NCI-H2171 treated with DMSO at 0.1 percent for 48 hours (cell line): ENCODE measurements at regions not wholly inside any gene's neighbourhood (a gene's known extent, or its start where the extent isn't known, plus 50 kb on each side); places are given as distances from the start of the nearest gene placed in this dataset.

Source experiments
- DNase-seq: peaks from one replicate; lab custom pipeline; 2025; lab: John Stamatoyannopoulos, UW

DNA sequence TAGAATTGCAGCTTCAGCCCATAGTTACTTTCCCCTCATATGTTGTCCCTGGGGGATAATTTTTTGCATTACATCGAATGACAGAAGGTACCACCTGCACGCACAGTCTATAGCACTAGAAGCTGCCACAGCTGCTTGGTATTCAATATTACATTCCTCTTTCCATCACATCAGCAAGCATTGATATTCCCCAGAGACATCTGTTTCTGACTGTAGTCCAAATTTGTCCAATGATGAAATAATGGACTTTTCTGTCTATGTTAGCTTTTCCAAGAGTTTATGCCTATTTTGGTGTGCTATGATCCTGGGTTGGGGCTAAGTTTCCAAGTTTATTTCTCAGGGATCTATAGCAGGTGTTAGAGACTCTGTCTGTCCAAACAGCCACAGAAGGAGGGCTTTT lies 335.4 kb downstream of the LRIG3 start:
- peak; percentile 97 for DNase-seq

DNA sequence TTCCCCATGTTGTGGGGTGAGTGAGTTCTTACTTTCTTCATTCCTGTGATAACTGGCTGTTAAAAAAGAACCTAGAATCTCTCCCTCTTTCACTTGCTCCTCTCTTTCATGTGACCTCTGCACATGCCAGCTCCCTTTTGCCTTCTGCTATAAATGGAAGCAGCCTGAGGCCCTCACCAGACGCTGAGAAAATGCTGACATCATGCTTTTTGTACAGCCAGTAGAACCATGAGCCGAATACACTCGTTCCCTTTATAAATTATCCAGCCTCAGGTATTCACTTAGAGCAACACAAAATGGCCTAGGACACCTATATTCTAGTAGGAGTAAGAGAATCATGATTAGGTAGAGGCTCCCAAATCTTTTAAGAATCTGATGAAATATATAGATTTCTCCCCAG lies 333.5 kb downstream of the LRIG3 start:
- DNase-seq: no peak

DNA sequence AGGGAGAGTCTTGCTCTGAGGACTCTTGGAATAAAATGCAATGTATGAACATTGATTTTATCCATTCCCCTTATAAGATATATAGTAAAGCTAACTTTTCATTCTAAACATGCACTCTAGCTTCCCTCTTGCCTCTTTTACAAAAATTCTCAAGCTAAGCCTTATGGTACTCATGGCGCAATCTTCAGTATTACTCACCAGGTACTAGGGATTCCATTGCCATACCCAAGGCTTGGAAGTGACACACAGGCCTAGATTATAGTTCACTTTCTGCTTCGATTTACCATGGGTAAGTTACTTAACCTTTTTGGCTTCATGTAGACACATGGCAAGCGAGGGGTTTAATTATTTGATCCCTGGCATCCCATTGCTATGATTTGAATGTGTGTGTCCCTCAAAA lies 331.5 kb downstream of the LRIG3 start:
- DNase-seq: no peak

DNA sequence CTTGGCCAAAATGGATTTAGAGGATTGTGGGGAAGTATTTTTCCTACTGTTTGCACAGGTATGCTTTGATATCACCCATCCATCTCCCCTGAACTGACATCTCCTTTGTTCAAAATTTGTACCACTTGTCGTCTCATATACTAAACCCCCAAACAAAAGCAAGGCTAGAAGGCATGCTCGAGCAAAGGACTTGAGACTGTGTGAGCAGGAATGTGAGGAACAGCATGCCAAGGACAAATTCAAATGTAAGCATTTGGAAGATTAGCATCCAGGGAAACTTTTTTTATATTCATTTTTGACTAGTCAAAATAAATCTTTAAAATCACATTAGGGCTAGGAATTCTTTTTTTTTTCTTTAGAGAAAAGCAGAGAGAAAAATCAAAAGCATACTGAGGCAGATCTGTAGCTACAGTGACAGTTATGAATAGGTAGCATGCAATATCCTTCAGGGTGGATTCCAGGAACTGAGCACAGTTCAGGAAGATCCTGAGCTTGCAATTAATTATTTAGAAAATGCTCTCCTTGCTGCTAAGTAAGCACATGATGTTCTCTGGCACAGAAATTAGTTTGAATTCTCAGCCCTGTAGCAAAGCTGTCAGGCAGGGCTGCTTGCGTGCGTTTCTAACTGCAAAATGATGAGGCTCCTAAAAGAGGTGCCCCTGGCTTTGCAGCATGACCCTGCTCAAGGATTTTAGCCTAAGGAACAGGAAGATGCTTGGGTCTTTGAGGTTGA lies 327.7 kb downstream of the LRIG3 start:
- no peak for DNase-seq

DNA sequence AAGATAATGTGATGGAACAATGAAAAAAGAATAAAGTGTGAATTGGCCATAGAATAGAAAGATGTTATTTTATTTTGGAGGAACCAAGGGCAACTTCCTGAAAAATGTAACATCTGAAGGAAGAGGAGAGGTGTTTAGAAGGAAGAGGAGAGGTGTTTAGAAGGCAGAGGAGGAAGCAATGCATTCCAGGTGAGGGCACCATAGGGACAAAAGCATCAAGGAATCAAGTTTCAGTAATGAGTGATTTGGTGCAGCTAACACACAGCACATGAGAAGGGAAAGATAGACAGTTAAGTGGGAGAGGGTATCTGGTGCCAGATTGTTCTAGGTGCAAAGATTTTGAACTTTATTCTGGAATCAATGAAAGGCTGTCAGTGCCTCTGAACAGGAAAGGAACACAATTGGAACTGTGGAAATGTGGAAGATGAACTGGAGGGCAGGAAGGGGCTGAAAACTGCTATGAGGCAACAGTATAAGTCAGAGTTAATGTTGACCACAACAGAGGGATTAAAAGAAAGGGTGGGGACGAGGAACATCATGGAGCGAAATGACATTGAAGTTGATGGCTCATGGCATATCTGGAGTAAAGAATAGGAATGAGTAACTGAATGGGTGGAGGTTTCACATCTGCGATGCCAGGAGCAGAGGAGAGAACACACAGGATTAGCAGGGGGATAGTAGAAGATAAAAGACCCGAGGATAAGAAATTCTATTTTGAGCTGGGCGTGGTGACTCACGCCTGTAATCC lies 326.6 kb downstream of the LRIG3 start:
- DNase-seq: peak; percentile 71

DNA sequence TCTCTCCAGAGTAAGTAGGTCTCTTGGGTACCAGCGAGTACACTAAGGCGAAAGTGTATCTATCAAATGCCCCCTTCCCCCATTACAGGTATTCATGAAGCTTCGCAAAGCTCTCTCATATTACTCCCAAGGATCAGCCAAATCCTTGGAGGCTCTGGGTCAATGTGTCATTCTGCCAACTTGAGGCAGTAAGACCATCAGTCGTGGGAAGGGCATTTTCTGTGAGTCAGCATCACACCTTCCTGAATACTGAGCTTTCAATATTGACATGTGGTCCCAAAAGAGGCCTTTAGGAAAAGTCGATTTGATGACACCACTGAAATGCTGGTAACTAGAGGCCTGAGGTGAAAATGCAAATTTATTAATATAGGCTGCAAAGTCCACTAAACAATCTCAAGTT lies 323.9 kb downstream of the LRIG3 start:
- no peak for DNase-seq

DNA sequence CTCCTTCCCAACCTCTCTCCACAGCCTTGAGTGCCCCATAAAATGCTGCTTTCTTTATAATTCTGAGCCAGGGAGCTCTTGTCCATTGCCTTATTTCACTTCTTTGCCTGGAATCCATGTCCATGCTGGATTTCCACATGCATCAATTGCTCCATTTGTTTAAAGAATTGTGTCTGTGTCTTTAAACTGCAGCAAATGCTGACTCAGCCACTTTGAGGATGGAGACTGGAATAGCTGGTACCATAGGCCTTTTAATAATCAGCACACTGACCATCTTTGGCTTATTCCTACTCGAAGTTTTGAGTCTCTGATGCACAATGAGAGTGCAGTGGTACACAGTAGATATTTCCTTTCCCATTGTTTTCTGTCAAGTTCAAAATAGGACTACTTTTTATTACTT lies 318.8 kb downstream of the LRIG3 start:
- DNase-seq: no peak

DNA sequence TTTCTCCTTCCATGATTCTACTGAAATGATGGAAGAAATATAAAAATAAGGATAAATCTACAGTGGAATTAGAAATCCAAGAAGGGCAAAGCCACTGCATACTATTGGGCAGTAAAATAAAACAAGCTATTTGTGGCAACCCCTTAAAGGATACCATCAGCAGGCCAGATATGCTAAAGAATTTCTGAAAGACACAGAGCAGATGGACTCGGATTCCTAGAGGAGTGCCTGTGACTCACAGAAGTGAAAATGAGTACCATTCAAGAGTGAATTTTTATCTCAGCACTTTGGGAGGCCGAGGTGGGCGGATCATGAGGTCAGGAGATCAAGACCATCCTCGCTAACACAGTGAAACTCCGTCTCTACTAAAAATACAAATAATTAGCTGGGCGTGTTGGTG lies 318.1 kb downstream of the LRIG3 start:
- no peak for DNase-seq

DNA sequence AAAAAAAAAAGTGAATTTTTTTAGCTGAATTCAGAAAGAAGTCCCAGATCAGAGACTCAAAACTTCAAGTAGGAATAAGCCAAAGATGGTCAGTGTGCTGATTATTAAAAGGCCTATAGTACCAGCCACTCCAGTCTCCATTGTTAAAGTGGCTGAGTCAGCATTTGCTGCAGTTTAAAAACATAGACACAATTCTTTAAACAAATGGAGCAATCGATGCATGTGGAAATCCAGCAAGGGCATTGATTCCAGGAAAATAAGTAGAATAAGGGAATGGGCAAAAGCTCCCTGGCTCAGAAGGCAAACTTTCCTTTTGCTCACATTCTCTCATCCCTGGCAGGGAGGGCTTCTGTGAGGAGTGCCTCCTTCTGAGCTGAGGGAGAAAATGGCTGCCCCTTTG lies 317.6 kb downstream of the LRIG3 start:
- no peak for DNase-seq

DNA sequence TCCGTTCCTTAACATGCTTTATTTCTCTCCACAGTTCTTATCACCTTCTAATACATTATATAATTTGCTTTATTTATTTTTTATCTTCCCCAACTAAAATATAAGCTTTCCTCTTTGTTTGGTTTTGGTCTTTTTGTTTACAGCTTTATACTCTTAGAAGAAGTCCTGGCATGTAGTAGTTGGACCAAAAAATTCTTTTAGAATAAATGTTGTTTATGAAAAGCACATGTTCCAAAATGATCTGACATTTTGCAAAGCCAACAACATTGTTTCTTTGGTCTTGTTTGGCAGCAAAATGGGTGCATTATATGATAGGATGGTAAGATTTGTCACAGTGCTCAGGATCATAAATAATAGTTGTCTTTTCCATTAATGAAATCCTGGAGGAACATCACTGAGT lies 312.5 kb downstream of the LRIG3 start:
- DNase-seq: no peak

DNA sequence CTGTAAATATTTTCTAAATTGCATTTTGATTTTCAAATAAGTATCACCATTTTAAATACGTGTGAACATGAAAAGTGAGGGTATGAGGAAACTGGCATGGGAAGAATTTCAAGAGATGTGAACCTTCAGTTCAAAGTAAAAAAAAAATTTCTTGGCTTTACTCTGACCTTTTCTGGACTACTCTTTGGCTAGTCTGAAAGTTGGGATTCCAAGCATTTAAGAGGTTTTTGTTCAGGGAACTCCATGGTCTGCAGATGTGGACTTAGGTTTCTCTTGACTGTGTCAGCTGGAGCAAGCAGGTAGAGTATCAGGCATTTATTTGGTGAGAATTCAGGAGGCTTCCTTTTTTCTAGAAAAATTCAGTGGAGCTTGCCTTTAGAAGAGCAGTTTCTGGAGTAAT lies 311.6 kb downstream of the LRIG3 start:
- no peak for DNase-seq

DNA sequence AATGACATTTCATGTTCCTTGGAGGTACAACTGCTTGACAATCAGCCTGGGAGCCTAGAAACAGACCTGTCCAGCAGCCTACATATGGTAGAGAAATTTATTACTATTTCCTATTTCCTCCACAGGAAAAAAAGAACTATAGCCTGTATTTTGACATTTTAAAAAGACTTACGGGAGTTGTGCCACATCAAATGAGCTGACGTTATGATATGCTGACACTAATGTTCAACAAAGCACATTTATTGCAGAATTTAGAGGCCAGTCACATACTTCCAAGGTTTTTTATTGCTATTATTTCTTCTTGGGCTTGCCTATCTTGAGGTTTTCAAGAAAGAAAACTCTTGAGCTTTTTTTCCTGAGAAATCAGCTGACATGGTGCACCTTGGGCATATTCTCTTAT lies 305.3 kb downstream of the LRIG3 start:
- DNase-seq: no peak

DNA sequence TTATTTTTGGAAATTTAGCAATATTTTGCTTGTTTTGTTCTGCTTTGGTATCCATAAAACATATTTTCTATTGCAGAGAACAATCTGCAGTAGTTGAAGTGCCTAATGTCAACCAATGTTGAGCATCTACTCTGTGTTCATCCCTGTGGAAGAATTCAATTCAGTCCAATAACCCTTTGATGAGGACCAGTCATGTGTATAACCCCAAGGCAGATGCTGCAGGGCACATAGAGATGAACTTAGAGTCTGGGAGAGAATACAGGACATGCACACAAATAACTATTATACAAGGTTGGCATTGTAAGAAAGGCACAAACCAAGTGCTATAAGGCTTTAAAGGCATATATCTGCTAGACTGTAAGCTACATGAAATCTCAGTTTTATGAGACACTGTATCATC lies 304.7 kb downstream of the LRIG3 start:
- DNase-seq: peak; percentile 20

DNA sequence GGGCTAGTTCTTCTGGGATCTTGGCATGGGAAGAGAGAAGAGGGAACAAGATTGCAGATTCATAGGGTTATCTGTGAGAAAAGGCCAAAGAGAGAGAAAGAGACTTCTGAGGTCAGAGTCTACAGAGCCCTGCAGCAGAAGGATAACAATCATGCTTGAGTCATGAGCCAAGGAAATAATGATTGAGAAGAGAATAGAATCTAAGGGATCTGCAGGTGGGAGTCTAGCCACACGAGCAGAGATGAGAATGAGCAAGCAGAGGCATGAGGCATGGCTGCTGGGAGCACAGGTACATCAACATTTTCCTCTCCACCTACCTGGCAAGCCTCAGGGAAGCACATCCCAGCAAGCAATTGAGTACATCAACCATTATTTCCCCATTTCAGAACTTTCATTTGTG lies 303.7 kb downstream of the LRIG3 start:
- no peak for DNase-seq

DNA sequence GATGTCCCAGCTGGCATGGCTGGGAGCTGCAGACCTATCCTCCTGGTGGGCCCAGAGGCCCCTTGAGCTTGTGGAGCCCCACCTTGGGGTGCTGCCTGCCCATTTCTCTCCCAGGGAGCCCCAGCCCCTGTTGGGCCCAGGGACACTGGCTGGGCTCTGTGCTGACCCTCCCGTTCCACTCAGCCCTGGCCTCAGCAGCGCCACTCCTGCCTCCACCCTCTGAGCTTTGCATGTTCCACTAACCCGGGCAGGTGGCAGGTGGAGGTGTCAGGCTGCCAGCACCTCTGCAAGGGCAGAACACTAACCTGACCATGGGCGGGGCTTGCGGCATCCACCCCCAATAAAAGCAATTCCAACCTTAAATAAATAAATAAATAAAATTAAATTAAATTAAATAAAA lies 299.2 kb downstream of the LRIG3 start:
- no peak for DNase-seq

DNA sequence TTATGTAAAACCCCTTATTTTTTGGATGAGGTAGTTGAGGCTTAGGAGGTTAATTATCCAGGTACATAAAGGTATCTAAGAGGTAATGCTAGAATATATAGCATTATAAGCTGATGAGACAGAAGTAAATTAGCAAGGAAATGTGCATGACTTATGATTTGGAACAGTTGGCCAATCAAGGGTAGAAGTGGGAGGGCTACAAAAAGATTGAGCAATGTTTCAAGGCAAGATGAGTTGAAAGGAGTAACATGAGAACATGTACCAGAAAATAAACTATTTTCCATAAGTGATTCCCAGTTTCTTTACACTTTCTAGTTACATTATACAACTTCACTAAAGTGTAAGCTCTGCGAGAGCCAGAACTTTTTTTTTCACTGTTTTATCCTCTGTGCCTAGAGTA lies 290.9 kb downstream of the LRIG3 start:
- DNase-seq: no peak

DNA sequence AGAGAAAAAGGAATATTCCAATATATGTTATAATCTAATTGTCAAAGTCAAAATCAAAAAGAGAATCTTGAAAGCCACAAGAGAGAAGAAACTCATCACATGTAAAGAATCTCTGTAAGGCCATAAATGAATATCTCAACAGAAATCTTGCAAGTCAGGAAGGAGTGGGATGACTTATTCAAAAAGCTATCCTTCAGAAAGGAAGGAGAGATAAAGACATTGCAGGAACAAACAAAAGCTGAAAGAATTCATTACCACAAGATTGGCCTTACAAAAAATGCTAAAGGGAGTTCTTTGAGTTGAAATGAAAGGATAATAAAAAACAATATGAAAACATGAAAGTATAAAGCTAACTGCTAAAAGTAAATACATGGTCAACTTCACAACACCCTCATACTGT lies 286.8 kb downstream of the LRIG3 start:
- no peak for DNase-seq

DNA sequence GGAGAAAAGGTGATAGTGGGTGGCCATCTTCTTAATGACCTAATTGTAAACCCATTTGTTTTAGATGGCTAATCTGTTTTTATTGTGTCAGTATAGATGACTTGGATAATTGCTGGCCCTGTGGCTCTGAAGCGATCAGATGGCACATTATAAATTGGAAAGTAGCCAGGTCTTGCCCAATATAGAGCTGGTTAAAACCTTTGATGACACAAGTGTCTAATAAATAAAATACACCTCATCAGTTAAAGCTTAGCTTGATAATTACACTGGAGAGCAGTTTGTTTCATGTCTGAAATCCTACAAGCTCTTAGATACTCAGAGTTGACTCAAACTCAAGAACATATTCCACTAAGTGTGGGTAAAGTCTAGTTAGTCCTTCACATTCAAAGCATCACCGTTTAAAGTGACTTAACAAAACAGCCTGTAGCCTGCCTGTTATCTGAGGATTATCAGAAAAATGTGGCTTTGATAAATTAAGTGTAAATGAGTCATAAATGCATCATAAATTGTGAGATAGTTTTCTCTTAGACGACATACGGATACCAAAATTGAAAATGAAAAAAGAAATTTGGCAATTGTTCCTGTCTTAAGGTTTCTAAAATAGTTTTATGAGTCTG lies 280.9 kb downstream of the LRIG3 start:
- peak; percentile 61 for DNase-seq

DNA sequence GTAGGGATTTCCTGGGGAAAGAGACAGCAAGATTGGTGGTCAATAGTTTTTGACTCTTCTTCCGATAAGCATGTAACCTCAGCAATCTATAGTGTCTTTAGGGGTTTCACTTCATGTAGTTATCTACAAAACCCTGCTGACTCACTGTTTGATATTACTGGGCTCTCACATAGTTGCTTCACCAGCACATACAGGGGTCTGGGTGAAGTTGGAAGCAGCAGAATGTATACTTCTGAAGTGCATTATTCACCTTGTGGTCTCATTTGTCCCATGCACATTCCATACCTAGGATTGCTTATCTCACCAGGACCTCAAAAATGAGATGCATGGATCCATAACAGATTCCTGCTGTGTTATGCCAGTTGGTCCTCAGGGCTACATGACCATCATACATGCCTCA lies 280.0 kb downstream of the LRIG3 start:
- no peak for DNase-seq

DNA sequence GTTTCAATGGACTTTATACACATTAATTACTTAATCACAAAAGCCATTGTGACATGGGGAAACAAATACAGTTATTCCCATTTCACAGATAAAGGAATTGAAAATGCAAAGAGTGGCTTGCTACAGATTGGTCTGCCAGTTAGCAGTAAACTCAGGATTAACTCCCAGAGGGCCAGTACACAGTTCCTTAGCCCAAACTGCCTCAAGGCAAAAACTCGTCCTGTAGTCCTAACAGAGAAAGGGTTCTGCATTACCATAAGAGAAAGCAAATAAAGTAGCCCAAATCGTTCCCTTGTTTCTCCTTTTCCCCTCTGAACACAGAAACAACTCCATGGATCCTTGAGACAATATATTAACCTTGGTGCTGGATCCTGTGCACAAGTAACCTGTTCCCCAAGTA lies 274.4 kb downstream of the LRIG3 start:
- DNase-seq: no peak

DNA sequence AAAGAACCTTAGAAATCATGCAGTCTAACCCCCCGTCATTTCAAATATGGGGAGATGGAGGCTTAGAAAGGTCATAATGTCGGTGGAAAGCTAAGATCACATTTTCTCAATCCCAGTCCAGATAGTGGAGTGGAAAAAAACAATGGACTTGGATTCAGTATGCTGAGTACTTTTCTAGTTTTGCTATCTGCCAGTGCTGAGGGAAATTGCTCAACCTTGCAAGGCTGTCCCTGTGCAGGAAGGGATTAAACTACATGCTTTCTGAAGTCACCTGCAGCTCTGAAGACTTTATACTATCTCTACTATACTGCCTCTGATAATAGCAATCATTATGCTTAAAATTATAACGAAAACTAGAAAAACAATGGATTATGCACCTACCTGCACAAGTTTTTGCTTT lies 272.8 kb downstream of the LRIG3 start:
- no peak for DNase-seq

DNA sequence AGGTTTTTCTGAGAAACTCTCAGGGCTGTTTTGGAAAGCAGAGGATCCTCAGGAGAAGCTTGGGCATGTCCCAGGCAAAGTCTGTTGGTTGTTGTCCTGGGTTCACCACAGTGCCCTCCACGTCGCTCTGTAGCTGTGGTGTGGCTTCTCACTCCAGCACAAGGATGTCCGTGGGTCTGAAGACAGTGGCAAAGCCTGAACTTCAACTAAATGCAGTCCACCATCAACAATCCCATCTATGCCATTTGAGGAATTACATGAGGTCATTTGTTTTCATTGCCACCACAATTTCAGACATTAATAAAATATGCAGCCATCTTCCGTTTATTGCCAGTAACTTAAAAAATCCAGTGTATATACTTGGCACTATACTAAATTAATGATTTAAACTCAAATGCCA lies 272.1 kb downstream of the LRIG3 start:
- peak; percentile 42 for DNase-seq

DNA sequence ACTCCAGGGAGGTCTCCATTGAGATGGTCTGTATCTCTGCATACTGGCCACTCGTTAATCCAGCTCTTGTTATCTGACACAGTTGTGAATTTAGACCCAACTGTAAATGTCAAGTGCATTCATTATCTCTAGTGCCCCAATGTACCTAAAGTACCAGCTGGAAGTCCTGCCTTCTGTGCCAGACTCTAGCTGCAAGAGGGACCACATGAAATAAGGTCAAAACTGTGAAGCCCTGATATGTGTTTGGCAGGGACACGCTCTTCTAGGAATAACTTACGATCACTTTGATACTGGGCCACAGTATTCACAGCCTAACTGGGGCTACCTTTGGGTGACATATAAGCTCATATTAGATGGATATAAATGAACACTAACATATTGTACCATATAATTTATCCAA lies 268.5 kb downstream of the LRIG3 start:
- no peak for DNase-seq

DNA sequence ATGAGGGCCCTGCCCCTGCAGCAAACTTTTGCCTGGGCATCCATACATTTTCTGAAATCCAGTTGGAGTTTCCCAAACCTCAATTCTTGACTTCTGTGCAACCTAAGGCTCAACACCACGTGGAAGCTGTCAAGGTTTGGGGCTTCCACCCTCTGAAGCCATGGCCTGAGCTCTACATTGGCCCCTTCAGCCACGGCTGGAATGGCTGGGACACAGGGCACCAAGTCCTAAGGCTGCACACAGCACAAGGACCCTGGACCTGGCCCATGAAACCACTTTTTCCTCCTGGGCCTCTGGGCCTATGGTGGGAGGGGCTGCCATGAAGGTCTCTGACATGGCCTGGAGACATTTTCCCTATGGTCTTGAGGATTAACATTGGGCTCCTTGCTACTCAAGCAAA lies 266.3 kb downstream of the LRIG3 start:
- DNase-seq: no peak
